Fibroblast of lung (primary cell): ENCODE measurements at regions not wholly inside any gene's neighbourhood (a gene's known extent, or its start where the extent isn't known, plus 50 kb on each side); places are given as distances from the start of the nearest gene placed in this dataset.

Source experiments
- DNase-seq, 2 donors: peaks; one replicate each; pipeline versions ENCODE4 v3.0.0 to v3.0.0-alpha.2; 2010; ENCODE audit warnings: low read depth in 2 of 2
- H2AFZ ChIP-seq: 2 replicates; pipeline ENCODE4 v1.5.1; 2012; ENCODE audit warnings: low read length, control low read depth, inconsistent platforms
- H3K27ac ChIP-seq: 2 replicates; pipeline ENCODE4 v1.5.1; 2011; ENCODE audit warnings: low read length, control low read depth; ENCODE audit not compliant: insufficient read depth
- H3K27me3 ChIP-seq: 2 replicates; pipeline ENCODE4 v1.5.1; 2011; ENCODE audit warnings: mild to moderate bottlenecking, low read length; ENCODE audit not compliant: control insufficient read depth, insufficient read depth
- H3K36me3 ChIP-seq: 2 replicates; pipeline ENCODE4 v1.5.1; 2011; ENCODE audit warnings: low read length; ENCODE audit not compliant: control insufficient read depth, insufficient read depth
- H3K4me1 ChIP-seq: 2 replicates; pipeline ENCODE4 v1.5.1; 2011; ENCODE audit warnings: low read length; ENCODE audit not compliant: control insufficient read depth, insufficient read depth; ENCODE audit errors: extremely low read depth
- H3K4me2 ChIP-seq: 2 replicates; pipeline ENCODE4 v1.5.1; 2011; ENCODE audit warnings: low read length, control low read depth; ENCODE audit not compliant: insufficient read depth; ENCODE audit errors: extremely low read depth
- H3K4me3 ChIP-seq, 4 experiments: fragments of 200-600 bp in 1 of 4; sonication (generic) in 1 of 4; replicated peaks in 1 of 4; 2 replicates each; pipeline ENCODE4 v1.5.1; 2011 to 2016; ENCODE audit warnings: low read length in 4 of 4, low read depth in 3 of 4, mild to moderate bottlenecking in 3 of 4, control low read depth in 2 of 4, inconsistent platforms in 1 of 4, mixed read lengths in 1 of 4; ENCODE audit not compliant: insufficient read depth in 1 of 4; ENCODE audit errors: control extremely low read depth in 1 of 4
- H3K79me2 ChIP-seq: 2 replicates; pipeline ENCODE4 v1.5.1; 2012; ENCODE audit warnings: mild to moderate bottlenecking, low read length, inconsistent platforms; ENCODE audit not compliant: control insufficient read depth, insufficient read depth
- H3K9ac ChIP-seq: 2 replicates; pipeline ENCODE4 v1.5.1; 2011; ENCODE audit warnings: mild to moderate bottlenecking, low read length, control low read depth; ENCODE audit not compliant: insufficient read depth
- H3K9me3 ChIP-seq: 2 replicates; pipeline ENCODE4 v1.5.1; 2012; ENCODE audit warnings: low read depth, low read length; ENCODE audit not compliant: control insufficient read depth, insufficient read depth
- H4K20me1 ChIP-seq: 2 replicates; pipeline ENCODE4 v1.5.1; 2011; ENCODE audit warnings: low read length; ENCODE audit not compliant: control insufficient read depth, insufficient read depth; ENCODE audit errors: extremely low read depth
- EZH2 ChIP-seq: IDR thresholded peaks from 2 replicates; pipeline ENCODE4 v1.5.1; 2012; ENCODE audit warnings: low read length, control low read depth, mild to moderate bottlenecking; ENCODE audit errors: missing control alignments
- TF ChIP-seq, protein P1 (sequence below), 2 donors: IDR thresholded peaks in 1 of 2; conservative IDR thresholded peaks in 1 of 2; 1 replicate in 1 of 2; 2 replicates in 1 of 2; pipeline ENCODE4 v1.5.1; 2011 to 2012; ENCODE audit warnings: low read length in 2 of 2, control low read depth in 1 of 2, inconsistent platforms in 1 of 2, low read depth in 1 of 2, mild to moderate bottlenecking in 1 of 2

DNA sequence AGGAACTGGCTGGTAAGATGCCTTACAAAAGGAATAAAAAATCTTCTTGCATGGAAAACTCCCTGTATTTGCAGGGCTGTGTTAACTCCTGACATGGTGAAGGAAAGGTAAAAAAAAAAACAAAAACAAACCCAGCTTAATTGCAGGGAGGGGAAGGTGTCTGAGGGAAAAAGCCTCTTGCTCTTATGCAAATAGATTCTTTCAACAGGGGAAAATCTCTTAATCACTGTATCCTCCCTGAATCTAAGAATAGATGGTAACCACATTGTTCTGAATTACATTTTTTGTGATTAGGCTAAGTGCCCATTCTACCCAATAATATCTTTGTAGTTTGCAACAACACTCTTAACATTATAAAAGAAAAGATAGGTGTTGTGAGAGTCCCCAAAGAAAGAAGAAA, 172.6 kb downstream of the RBM46 start:
- Histone ChIP-seq H4K20me1 (no peaks in the 10 kb centered on the region), H3K4me1 (no peaks in the 10 kb centered on the region), H3K9me3 (no peaks in the 10 kb centered on the region), H3K4me2 (no peak overlapping the region), H3K27ac (no peak overlapping the region), H3K36me3 (no peaks in the 10 kb centered on the region), H3K9ac (no peak overlapping the region), H2AFZ (no peak overlapping the region), H3K79me2 (no peaks in the 10 kb centered on the region), H3K4me3 (no peak overlapping the region), H3K27me3 (no peaks in the 10 kb centered on the region)
- no peak for TF ChIP-seq EZH2
- TF ChIP-seq, protein P1, sequence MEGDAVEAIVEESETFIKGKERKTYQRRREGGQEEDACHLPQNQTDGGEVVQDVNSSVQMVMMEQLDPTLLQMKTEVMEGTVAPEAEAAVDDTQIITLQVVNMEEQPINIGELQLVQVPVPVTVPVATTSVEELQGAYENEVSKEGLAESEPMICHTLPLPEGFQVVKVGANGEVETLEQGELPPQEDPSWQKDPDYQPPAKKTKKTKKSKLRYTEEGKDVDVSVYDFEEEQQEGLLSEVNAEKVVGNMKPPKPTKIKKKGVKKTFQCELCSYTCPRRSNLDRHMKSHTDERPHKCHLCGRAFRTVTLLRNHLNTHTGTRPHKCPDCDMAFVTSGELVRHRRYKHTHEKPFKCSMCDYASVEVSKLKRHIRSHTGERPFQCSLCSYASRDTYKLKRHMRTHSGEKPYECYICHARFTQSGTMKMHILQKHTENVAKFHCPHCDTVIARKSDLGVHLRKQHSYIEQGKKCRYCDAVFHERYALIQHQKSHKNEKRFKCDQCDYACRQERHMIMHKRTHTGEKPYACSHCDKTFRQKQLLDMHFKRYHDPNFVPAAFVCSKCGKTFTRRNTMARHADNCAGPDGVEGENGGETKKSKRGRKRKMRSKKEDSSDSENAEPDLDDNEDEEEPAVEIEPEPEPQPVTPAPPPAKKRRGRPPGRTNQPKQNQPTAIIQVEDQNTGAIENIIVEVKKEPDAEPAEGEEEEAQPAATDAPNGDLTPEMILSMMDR (conservative IDR thresholded peaks at IDR 0.05 in 1 of 2, IDR thresholded peaks at IDR 0.05 in 1 of 2; ENCODE audit: low read depth in 1 of 2, low read length in 2 of 2) = no peak
- no peak for DNase-seq

DNA sequence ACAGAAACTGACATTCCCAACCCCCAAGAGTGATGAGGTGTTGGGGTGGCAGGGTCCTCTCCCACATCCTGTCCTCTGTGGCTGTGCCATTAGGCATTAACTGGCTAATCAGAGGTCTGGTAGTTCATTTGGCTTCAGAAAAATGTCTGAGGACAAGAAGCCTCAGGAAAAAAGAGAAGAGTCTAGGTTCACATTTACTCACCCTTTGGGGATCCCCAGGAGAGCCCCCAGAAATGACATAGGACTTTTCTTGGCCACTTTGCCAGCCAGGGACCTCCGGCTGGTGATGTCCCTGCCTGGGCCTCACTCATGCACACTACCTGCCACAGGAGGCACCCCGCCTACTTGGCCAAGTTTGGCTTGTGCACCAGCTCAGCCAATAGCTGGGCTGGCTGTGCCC, 173.0 kb downstream of the RBM46 start:
- TF ChIP-seq EZH2 = no peak
- TF ChIP-seq, protein P1 (conservative IDR thresholded peaks at IDR 0.05 in 1 of 2, IDR thresholded peaks at IDR 0.05 in 1 of 2; ENCODE audit: low read depth in 1 of 2, low read length in 2 of 2) = no peak
- H3K4me1 ChIP-seq = no peaks in the 10 kb centered on the region
- no peaks in the 10 kb centered on the region for H4K20me1 ChIP-seq
- no peak for DNase-seq
- no peaks in the 10 kb centered on the region for H3K27me3 ChIP-seq
- H3K9me3 ChIP-seq = no peaks in the 10 kb centered on the region
- no peak overlapping the region for H3K4me3 ChIP-seq
- no peak overlapping the region for H2AFZ ChIP-seq
- no peak overlapping the region for H3K4me2 ChIP-seq
- no peak overlapping the region for H3K9ac ChIP-seq
- no peaks in the 10 kb centered on the region for H3K79me2 ChIP-seq
- H3K27ac ChIP-seq = no peak overlapping the region
- no peaks in the 10 kb centered on the region for H3K36me3 ChIP-seq

DNA sequence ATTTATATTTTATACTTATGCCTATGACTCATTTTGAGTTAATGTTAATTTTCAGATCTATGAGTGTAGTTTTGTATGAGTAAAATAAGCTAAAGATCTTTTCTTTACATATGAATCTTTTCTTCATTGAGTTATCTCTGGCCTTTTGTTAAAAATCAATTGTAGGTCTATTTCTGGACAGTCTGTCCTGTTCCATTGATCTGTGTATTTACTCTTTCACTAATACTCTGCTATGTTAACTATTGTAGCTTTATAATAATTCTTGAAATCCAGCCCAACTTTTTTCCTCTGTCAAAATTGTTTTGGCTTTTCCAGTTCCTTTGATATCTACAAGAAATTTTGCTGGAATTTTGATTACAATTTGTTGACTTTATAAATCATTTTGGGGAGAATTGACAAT, 177.0 kb downstream of the RBM46 start:
- H3K4me3 ChIP-seq = no peak overlapping the region
- no peak overlapping the region for H3K27ac ChIP-seq
- no peaks in the 10 kb centered on the region for H4K20me1 ChIP-seq
- H3K4me1 ChIP-seq = no peaks in the 10 kb centered on the region
- no peaks in the 10 kb centered on the region for H3K27me3 ChIP-seq
- TF ChIP-seq, protein P1 (conservative IDR thresholded peaks at IDR 0.05 in 1 of 2, IDR thresholded peaks at IDR 0.05 in 1 of 2; ENCODE audit: low read depth in 1 of 2, low read length in 2 of 2) = no peak
- TF ChIP-seq EZH2 = no peak
- no peaks in the 10 kb centered on the region for H3K79me2 ChIP-seq
- no peaks in the 10 kb centered on the region for H3K36me3 ChIP-seq
- no peaks in the 10 kb centered on the region for H3K9me3 ChIP-seq
- no peak overlapping the region for H2AFZ ChIP-seq
- H3K4me2 ChIP-seq = no peak overlapping the region
- H3K9ac ChIP-seq = no peak overlapping the region
- DNase-seq = no peak
